Nephron (organoid): ENCODE measurements at regions not wholly inside any gene's neighbourhood (a gene's known extent, or its start where the extent isn't known, plus 50 kb on each side); places are given as distances from the start of the nearest gene placed in this dataset.

Source experiments
- H3K27ac Mint-ChIP-seq, 3 experiments: 2 replicates each; pipeline ENCODE4 v1.8.0; 2020; ENCODE audit warnings: mixed read lengths in 3 of 3, mild to moderate bottlenecking in 2 of 3, moderate library complexity in 1 of 3
- H3K27me3 Mint-ChIP-seq: 2 replicates; pipeline ENCODE4 v1.8.0; 2021; ENCODE audit warnings: low read depth, mild to moderate bottlenecking, moderate library complexity, mixed read lengths
- H3K36me3 Mint-ChIP-seq: 2 replicates; pipeline ENCODE4 v1.8.0; 2020; ENCODE audit warnings: low read depth, mixed read lengths
- H3K4me1 Mint-ChIP-seq: 2 replicates; pipeline ENCODE4 v1.8.0; 2020; ENCODE audit warnings: mixed read lengths
- H3K4me3 Mint-ChIP-seq, 3 experiments: 2 replicates each; pipeline ENCODE4 v1.8.0; 2020; ENCODE audit warnings: mild to moderate bottlenecking in 3 of 3, mixed read lengths in 3 of 3, moderate library complexity in 2 of 3
- H3K9me3 Mint-ChIP-seq: 2 replicates; pipeline ENCODE4 v1.8.0; 2020; ENCODE audit warnings: mixed read lengths
- CTCF ChIP-seq, 3 experiments: fragments of 200-600 bp; sonication (generic); IDR thresholded peaks; one replicate each; pipeline ENCODE4 v1.5.0; 2021; ENCODE audit warnings: antibody characterized with exemption in 3 of 3; ENCODE audit not compliant: unreplicated experiment in 3 of 3

DNA sequence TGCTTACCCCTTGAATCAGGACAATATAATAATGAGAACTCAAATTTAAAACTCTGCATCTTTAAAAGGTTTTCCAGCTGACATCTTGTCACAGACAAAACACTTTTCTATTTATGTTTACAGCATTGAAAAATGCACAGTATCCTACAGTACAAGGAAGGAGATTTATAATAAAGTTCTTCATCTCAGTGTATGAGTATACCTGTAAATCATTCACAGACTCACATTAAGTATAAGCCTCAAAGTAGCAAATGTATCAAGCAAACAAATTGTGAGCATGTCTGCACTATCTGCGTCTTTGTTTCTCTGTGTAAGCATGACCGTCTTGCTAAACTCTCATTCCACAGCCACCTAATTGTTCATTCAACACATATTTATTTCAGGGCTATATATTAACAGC lies 52.8 kb downstream of the PPP1R2C start:
- Mint-ChIP-seq H3K27me3 (no peaks in the 10 kb centered on the region), H3K4me1 (no peaks in the 10 kb centered on the region), H3K27ac (no peak overlapping the region), H3K4me3 (no peak overlapping the region), H3K36me3 (no peaks in the 10 kb centered on the region), H3K9me3 (peaks cover 8% of the 10 kb centered on the region)
- no peak for TF ChIP-seq CTCF (IDR thresholded peaks at IDR 0.05; ENCODE audit: unreplicated experiment in 3 of 3)

DNA sequence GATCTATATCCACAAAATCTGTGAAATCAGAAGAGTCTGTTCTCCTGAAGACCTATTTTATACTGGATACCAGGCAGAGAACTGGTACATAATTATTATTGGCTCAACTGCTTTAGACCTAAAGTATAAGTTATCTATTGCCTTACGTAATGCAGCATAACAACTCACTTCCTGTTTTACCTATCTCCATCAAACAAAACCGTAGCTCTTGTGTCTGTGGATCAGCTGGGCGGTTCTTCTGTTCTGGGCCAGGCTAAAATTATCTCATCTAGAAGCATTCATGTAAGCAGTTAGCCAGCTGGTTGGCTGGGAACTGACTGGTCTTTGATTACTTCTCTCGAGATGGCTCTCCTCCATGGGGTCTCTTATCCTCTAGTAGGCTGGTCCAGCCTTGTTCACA lies 57.8 kb downstream of the PPP1R2C start:
- no peaks in the 10 kb centered on the region for H3K4me1 Mint-ChIP-seq
- H3K27me3 Mint-ChIP-seq: no peaks in the 10 kb centered on the region
- H3K36me3 Mint-ChIP-seq: no peaks in the 10 kb centered on the region
- no peak overlapping the region for H3K27ac Mint-ChIP-seq
- H3K9me3 Mint-ChIP-seq: no peaks in the 10 kb centered on the region
- H3K4me3 Mint-ChIP-seq: no peak overlapping the region
- TF ChIP-seq CTCF (IDR thresholded peaks at IDR 0.05; ENCODE audit: unreplicated experiment in 3 of 3): no peak

GRCh38 chrX:42715701-42716262 lies 62.2 kb downstream of the PPP1R2C start:
- peak in 2 of 3 experiments; percentile 3 to 14 for TF ChIP-seq CTCF (IDR thresholded peaks at IDR 0.05; ENCODE audit: unreplicated experiment in 3 of 3)
- Mint-ChIP-seq H3K9me3 (no peaks in the 10 kb centered on the region), H3K36me3 (no peaks in the 10 kb centered on the region), H3K27me3 (peaks cover 5% of the 10 kb centered on the region), H3K27ac (no peak overlapping the region), H3K4me3 (no peak overlapping the region), H3K4me1 (no peaks in the 10 kb centered on the region)

- H3K4me1 Mint-ChIP-seq: no peaks in the 10 kb centered on the region
- no peak overlapping the region for H3K4me3 Mint-ChIP-seq
- H3K9me3 Mint-ChIP-seq: no peaks in the 10 kb centered on the region
- H3K36me3 Mint-ChIP-seq: no peaks in the 10 kb centered on the region
- no peak overlapping the region for H3K27ac Mint-ChIP-seq
- peaks cover 5% of the 10 kb centered on the region for H3K27me3 Mint-ChIP-seq
- peak; percentile 63 to 67 (median 64) for TF ChIP-seq CTCF (IDR thresholded peaks at IDR 0.05; ENCODE audit: unreplicated experiment in 3 of 3)
These were observed 62.8 kb downstream of the PPP1R2C start for GRCh38 chrX:42714981-42715700.

- Mint-ChIP-seq H3K4me3 (no peak overlapping the region), H3K27me3 (peaks cover 5% of the 10 kb centered on the region)
These were observed 67.5 kb downstream of the PPP1R2C start for GRCh38 chrX:42710452-42710851.

More at GRCh38 chrX:42710452-42710851, 67.5 kb downstream of the PPP1R2C start:
- no peaks in the 10 kb centered on the region for H3K9me3 Mint-ChIP-seq
- H3K36me3 Mint-ChIP-seq: no peaks in the 10 kb centered on the region
- H3K27ac Mint-ChIP-seq: no peak overlapping the region
- no peaks in the 10 kb centered on the region for H3K4me1 Mint-ChIP-seq
- no peak for TF ChIP-seq CTCF (IDR thresholded peaks at IDR 0.05; ENCODE audit: unreplicated experiment in 3 of 3)
